HG03135 (cell line): ENCODE measurements at regions not wholly inside any gene's neighbourhood (a gene's known extent, or its start where the extent isn't known, plus 50 kb on each side); places are given as distances from the start of the nearest gene placed in this dataset.

Experiments used
- ATAC-seq: cut with Tn5 transposase; IDR thresholded peaks from one replicate; pipeline ENCODE4 v1.9.1; 2021; ENCODE audit warnings: mild to moderate bottlenecking, moderate library complexity; ENCODE audit not compliant: unreplicated experiment

DNA sequence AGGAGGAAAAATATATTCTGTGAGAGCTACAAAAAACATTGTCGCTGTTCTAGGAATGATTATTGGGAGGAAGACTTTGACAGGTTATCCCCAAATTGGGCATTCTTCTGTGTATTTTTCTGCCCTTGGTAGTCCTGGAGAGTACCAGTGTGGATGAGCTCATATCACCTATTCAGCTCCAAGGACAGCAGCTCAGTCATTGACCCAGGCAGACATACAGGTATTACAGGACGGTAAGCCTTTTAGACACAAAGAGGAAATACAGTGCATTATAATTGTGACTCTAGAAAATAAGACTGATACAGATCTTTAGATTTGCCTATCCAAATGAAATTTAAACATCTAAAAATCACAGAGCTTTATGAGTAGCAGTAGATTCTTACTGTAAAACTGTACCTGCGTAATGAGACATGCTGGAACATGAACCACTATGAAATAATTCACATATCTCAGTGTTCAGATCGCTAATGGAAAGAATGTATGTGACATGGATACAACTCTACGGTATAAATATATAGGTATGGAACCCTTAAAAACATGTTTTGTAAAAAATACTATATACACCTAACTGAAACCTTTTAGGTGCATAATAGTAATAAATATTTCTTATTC is 56.0 kb downstream of the PLK2 start:
- ATAC-seq, result no peak

DNA sequence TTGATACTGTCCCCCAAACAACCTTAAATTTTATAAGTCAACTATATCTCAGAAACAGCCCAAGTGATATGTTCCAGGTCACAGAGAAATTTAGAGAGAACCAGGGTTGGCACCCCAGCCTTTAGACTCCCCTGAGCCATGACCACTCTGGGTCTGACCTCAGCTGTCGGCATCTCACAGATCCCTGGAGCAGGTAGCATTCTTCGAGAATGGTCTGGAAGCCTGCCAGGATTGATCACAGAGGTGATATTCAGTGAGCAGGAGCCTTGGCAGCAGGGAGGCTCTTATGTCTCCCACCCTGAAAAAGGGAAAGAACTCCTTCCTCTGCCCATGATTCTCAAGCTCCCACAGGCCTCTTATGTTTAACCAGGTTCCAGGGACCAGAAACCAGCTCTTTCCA is 58.2 kb downstream of the PLK2 start:
- no peak for ATAC-seq

DNA sequence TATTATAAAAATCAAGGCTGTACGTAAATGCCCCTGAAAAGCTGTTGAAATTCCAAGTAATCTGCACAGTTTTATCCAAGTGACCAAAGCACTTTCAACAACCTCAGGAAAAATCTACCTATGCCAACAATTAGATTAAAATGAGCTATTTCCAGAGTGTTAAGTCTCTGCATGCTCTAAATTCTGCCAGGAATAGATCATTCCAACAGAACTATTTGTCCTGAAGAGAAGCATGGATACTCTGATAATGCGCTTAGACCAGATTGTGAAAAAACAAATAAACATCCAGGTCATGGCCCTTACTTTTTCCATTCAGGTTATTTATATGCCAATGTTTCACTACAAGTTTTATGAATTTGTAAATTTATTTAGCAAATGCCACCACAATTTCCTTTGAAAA is 59.1 kb downstream of the PLK2 start:
- no peak for ATAC-seq

DNA sequence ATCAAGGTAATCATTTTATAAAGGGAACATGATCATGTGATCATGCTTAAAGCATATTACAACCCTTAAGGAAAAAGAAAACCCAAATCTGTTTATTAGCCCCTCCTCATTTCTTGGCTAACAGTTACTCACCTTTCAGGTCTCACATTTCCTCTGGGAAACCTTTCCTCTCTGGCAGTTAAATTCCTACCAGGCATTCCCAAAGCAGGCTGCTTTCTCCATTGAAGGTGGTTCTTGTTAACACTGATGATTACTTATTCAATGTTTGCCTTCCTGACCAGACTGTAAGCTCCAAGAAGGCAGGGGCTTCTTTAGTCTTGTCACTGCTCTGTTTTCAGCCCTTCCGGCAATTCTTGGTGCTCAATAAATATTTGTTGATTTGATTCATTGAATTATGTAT is 59.9 kb downstream of the PLK2 start:
- no peak for ATAC-seq

GRCh38 chr5:58394339-58394738 is 65.5 kb downstream of the PLK2 start:
- no peak for ATAC-seq

GRCh38 chr5:58393716-58394115 is 66.2 kb downstream of the PLK2 start:
- ATAC-seq, result no peak

GRCh38 chr5:58392496-58392895 is 67.4 kb downstream of the PLK2 start:
- ATAC-seq, result no peak

DNA sequence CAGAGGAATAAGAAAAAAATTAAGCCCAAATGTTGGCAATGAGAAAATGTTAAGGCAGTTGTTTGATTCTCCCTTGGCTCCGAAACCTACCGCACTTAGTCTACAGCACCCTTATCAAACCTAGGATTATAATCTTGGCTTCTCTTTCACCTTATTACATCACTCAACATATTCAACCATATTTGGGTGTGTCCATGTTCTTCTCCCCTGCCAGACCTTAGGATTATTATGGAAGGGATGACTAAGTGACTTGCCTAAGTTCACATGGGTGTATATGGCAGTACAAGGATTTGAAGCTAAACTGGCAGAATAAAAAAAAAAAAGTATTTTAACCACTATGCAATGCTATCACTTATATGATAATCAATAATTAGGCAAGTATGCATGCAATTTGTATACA is 76.4 kb downstream of the PLK2 start:
- no peak for ATAC-seq

DNA sequence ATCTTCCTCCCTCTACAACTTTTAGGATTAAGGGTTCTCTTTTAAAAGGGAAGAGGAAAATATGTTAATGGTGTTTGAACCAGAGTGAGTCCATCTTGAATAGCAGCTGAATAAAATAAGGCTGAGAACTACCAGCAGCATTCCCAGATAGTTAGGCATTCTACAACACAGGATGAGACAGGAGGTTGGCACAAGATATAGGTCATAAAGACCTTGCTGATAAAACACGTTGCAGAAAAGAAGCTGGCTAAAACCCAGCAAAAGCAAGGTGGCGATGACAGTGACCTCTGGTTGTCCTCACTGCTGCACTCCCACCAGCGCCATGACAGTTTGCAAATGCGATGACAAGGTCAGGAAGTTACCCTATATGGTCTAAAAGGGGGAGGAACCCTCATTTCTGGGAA is 77.8 kb downstream of the PLK2 start:
- ATAC-seq, result no peak

DNA sequence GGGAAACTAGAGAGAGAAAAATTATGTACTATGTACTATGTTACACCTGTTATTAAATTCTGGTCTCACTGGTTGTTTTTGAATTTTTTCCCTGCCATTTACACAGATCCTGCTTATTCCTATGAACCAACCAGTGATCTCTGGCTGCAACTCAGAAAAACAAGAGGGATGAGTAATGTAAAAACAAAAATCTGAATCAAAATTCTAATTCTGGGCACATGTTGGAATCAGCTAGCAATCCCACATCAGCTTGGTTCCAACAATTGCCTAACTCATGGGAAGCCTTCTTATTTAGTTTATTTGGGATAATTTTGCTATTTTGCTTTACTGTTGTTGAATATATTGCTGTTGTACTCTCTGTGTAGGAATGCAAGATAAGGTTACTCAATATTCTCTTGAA is 78.3 kb downstream of the PLK2 start:
- ATAC-seq, result no peak

- ATAC-seq, result no peak
Observed at GRCh38 chr5:58380655-58381054, 79.2 kb downstream of the PLK2 start.

GRCh38 chr5:58378613-58379390 is 81.1 kb downstream of the PLK2 start:
- no peak for ATAC-seq

GRCh38 chr5:58370606-58371005 is 89.3 kb downstream of the PLK2 start:
- no peak for ATAC-seq

DNA sequence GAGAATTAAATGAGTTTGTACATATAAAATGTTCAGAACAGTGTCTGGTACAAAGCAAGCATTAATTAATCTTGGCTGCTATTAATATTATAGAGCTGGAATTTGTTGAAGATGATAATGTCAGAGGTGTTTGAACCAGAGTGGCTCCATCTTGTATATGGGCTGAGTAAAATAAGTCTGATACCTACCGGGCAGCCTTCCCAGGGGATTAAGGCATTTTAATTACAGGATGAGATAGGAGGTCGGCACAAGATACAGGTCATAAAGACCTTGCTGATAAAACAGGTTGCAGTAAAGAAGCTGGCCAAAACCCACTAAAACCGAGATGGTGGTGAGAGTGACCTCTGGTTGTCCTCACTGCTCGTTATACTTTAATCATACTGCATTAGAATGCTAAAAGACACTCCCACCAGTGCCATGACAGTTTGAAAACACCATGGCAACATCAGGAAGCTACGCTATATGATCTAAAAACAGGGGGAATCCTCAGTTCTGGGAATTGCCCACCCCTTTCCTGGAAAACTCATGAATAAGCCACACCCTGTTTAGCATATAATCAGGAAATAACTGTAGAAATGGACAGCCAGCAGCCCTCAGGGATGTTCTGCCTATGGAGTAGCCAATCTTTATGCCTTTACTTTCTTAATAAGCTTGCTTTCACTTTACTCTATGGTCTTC is 90.2 kb downstream of the PLK2 start:
- no peak for ATAC-seq

DNA sequence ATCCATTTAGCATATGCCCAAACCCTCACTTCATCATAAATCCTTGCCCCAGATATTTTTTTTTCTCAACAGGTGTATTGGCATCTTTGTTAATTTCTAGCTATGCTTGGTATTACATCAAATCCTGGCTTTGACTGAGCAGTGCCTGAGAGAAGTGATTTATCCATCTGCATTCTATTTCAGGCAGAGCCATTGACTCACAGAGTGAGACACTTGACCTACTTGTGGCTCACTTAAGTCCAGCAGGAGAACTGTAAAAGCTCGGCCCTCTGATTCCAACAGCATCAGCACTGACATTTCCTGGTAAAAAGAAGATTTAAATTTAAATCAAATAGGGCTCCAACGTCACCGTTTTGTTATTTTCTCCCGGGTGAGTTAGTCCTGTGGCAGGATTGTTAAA is 93.4 kb downstream of the PLK2 start:
- no peak for ATAC-seq

DNA sequence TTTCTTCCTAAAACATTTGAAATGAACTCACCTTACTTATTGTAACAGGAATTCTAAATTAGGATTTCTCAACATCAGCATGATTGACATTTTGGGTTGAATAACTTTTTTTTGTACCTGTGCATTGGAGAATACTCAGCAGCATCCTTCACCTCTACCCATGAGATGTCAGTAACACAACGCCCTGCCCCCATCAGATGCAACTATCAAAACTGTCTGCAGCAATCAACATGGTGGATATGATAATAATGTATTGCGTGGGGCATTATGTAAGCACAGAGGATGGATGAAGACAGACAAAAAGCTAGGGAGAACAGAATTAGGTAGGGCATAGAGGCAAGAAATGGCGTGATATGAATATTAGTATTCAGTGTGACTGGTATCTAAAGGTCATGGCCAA is 94.1 kb downstream of the PLK2 start:
- ATAC-seq, result no peak

GRCh38 chr5:58363461-58364249 is 96.2 kb downstream of the PLK2 start:
- ATAC-seq, result no peak

- ATAC-seq, result no peak
Observed at GRCh38 chr5:58362135-58362534, 97.8 kb downstream of the PLK2 start.

- no peak for ATAC-seq
Observed at GRCh38 chr5:58360794-58361193, 99.1 kb downstream of the PLK2 start.

DNA sequence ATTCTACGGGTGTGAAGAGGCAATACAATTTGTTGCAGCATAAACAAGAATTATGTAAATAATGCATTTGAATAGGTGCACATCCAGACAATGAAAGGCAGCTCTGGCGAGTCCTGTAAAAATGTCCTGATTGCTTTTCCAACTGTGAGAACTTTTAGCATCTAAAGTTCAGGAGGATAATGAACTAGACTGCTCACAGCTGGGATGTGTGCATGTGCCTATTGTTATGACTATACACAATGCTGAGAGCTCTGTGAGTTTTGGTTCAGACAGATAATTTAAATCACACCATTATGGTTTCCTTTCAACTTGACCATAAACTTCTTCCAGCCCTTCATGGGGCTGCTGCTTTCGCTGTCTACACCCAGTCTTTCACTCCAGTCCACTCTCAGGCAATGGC is 99.9 kb downstream of the PLK2 start:
- no peak for ATAC-seq

GRCh38 chr5:58358501-58359178 is 101.2 kb downstream of the PLK2 start:
- no peak for ATAC-seq
